ENCODE measurements at regions not wholly inside any gene's neighbourhood (a gene's known extent, or its start where the extent isn't known, plus 50 kb on each side); places are given as distances from the start of the nearest gene placed in this dataset.
A peak's percentile ranks its signal among the peaks of the same experiment; 100 is the strongest.

DNA sequence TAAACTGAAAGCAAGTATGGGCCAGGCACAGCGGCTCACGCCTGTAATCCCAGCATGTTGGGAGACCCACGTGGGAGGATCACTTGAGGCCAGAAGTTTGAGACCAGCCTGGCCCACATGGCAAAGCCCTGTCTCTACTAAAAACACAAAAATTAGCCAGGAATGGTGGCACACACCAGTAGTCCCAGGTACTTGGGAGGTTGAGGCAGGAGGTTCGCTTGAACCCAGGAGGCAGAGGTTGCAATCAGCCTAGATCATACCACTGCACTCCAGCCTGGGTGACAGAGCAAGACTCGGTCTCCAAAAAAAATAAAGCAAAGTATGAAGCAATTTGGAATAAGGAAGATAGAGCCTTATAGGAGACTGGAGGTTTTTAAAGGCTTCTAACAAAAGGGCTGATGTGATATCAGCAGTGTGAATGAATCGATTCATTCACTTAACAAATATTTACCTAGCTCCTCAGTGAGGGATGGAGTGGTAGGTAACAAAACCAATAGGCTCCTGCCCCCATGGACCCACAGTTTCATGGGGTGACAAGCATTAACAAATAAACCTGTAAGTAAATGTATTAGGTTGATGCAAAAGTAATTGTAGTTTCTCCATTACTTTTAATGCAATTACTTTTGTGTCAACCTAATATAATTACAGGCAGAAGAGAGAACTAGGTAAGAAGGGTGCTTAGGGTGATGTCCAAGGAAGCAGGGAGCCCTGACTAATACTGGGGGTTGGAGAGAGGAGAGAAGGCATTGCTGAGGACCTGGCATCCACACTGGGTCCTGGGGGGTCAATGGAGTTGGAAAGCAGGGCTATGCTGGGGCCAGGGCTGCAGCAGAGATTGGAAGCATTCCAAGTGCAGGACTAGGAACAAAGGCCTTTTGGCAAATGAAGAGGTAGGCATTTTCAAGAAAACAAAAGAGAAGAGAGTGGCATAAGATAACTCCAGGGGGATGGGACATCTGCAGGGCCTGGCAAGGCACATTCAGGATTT lies 195.4 kb upstream of the ARL4C start:
- Histone ChIP-seq H3K9me3 (ENCODE audit: control insufficient read depth, insufficient read depth, low read depth, low read length) (no peaks in the 10 kb centered on the region), H4K20me1 (ENCODE audit: control insufficient read depth, extremely low read depth, insufficient read depth, low read length) (no peaks in the 10 kb centered on the region), H3K27ac (ENCODE audit: insufficient read depth, low read length) (no peak overlapping the region), H3K36me3 (ENCODE audit: control insufficient read depth, insufficient read depth, low read length) (no peaks in the 10 kb centered on the region), H3K27me3 (ENCODE audit: control insufficient read depth, insufficient read depth, low read length) (no peaks in the 10 kb centered on the region), H3K9ac (ENCODE audit: insufficient read depth, low read length) (no peak overlapping the region), H2AFZ (ENCODE audit: low read length) (no peak overlapping the region), H3K79me2 (ENCODE audit: control insufficient read depth, insufficient read depth, low read length) (no peaks in the 10 kb centered on the region), H3K4me3 (replicated peaks in 1 of 4; ENCODE audit: control extremely low read depth in 1 of 4, insufficient read depth in 1 of 4, low read depth in 3 of 4, low read length in 4 of 4) (no peak overlapping the region), H3K4me2 (ENCODE audit: extremely low read depth, insufficient read depth, low read length) (no peak overlapping the region), H3K4me1 (ENCODE audit: control insufficient read depth, extremely low read depth, insufficient read depth, low read length) (peaks cover 15% of the 10 kb centered on the region)
- TF ChIP-seq, protein P1, sequence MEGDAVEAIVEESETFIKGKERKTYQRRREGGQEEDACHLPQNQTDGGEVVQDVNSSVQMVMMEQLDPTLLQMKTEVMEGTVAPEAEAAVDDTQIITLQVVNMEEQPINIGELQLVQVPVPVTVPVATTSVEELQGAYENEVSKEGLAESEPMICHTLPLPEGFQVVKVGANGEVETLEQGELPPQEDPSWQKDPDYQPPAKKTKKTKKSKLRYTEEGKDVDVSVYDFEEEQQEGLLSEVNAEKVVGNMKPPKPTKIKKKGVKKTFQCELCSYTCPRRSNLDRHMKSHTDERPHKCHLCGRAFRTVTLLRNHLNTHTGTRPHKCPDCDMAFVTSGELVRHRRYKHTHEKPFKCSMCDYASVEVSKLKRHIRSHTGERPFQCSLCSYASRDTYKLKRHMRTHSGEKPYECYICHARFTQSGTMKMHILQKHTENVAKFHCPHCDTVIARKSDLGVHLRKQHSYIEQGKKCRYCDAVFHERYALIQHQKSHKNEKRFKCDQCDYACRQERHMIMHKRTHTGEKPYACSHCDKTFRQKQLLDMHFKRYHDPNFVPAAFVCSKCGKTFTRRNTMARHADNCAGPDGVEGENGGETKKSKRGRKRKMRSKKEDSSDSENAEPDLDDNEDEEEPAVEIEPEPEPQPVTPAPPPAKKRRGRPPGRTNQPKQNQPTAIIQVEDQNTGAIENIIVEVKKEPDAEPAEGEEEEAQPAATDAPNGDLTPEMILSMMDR (conservative IDR thresholded peaks at IDR 0.05 in 1 of 2, IDR thresholded peaks at IDR 0.05 in 1 of 2; ENCODE audit: low read depth in 1 of 2, low read length in 2 of 2), result no peak
- no peak for TF ChIP-seq EZH2 (IDR thresholded peaks at IDR 0.05; ENCODE audit: low read length, missing control alignments)
- no peak for DNase-seq (ENCODE audit: low read depth in 2 of 2)

DNA sequence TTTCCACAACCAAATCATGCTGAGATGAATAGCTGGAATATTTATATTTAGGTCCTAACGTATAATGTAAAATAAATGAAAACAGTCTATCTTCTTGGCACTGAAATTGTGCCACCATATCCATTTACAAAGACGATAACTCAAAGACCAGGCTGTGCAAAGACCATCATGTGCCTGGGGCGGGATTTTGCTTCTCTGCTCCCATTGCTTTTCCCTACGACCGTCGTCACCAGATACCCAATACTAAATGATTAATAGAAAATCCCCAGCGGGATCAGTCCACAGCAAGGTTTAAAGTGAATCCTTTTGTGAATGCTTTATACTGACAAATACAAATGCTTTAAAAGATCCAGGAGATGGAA lies 194.3 kb upstream of the ARL4C start:
- Histone ChIP-seq H3K9ac (ENCODE audit: insufficient read depth, low read length) (no peak overlapping the region), H3K79me2 (ENCODE audit: control insufficient read depth, insufficient read depth, low read length) (no peaks in the 10 kb centered on the region), H4K20me1 (ENCODE audit: control insufficient read depth, extremely low read depth, insufficient read depth, low read length) (no peaks in the 10 kb centered on the region), H3K9me3 (ENCODE audit: control insufficient read depth, insufficient read depth, low read depth, low read length) (no peaks in the 10 kb centered on the region), H3K27me3 (ENCODE audit: control insufficient read depth, insufficient read depth, low read length) (no peaks in the 10 kb centered on the region), H3K27ac (ENCODE audit: insufficient read depth, low read length) (no peak overlapping the region), H2AFZ (ENCODE audit: low read length) (no peak overlapping the region), H3K4me3 (replicated peaks in 1 of 4; ENCODE audit: control extremely low read depth in 1 of 4, insufficient read depth in 1 of 4, low read depth in 3 of 4, low read length in 4 of 4) (no peak overlapping the region), H3K4me1 (ENCODE audit: control insufficient read depth, extremely low read depth, insufficient read depth, low read length) (peaks cover 15% of the 10 kb centered on the region), H3K36me3 (ENCODE audit: control insufficient read depth, insufficient read depth, low read length) (no peaks in the 10 kb centered on the region), H3K4me2 (ENCODE audit: extremely low read depth, insufficient read depth, low read length) (no peak overlapping the region)
- TF ChIP-seq EZH2 (IDR thresholded peaks at IDR 0.05; ENCODE audit: low read length, missing control alignments), result no peak
- TF ChIP-seq, protein P1 (conservative IDR thresholded peaks at IDR 0.05 in 1 of 2, IDR thresholded peaks at IDR 0.05 in 1 of 2; ENCODE audit: low read depth in 1 of 2, low read length in 2 of 2), result no peak
- no peak for DNase-seq (ENCODE audit: low read depth in 2 of 2)

- H3K79me2 ChIP-seq (ENCODE audit: control insufficient read depth, insufficient read depth, low read length), result no peaks in the 10 kb centered on the region
- H3K4me3 ChIP-seq (replicated peaks in 1 of 4; ENCODE audit: control extremely low read depth in 1 of 4, insufficient read depth in 1 of 4, low read depth in 3 of 4, low read length in 4 of 4), result no peak overlapping the region
- H3K9ac ChIP-seq (ENCODE audit: insufficient read depth, low read length), result no peak overlapping the region
- no peak overlapping the region for H3K27ac ChIP-seq (ENCODE audit: insufficient read depth, low read length)
- no peak overlapping the region for H2AFZ ChIP-seq (ENCODE audit: low read length)
- H3K4me2 ChIP-seq (ENCODE audit: extremely low read depth, insufficient read depth, low read length), result no peak overlapping the region
- H4K20me1 ChIP-seq (ENCODE audit: control insufficient read depth, extremely low read depth, insufficient read depth, low read length), result no peaks in the 10 kb centered on the region
- H3K36me3 ChIP-seq (ENCODE audit: control insufficient read depth, insufficient read depth, low read length), result no peaks in the 10 kb centered on the region
- TF ChIP-seq, protein P1 (conservative IDR thresholded peaks at IDR 0.05 in 1 of 2, IDR thresholded peaks at IDR 0.05 in 1 of 2; ENCODE audit: low read depth in 1 of 2, low read length in 2 of 2), result no peak
- no peak for TF ChIP-seq EZH2 (IDR thresholded peaks at IDR 0.05; ENCODE audit: low read length, missing control alignments)
- peaks cover 15% of the 10 kb centered on the region for H3K4me1 ChIP-seq (ENCODE audit: control insufficient read depth, extremely low read depth, insufficient read depth, low read length)
- H3K9me3 ChIP-seq (ENCODE audit: control insufficient read depth, insufficient read depth, low read depth, low read length), result no peaks in the 10 kb centered on the region
- peak; percentile 71 to 87 for DNase-seq (ENCODE audit: low read depth in 2 of 2)
- H3K27me3 ChIP-seq (ENCODE audit: control insufficient read depth, insufficient read depth, low read length), result no peaks in the 10 kb centered on the region
Measured at GRCh38 chr2:234690569-234691213, 193.8 kb upstream of the ARL4C start.
